SU-DHL-6 (cell line): ENCODE measurements at regions not wholly inside any gene's neighbourhood (a gene's known extent, or its start where the extent isn't known, plus 50 kb on each side); places are given as distances from the start of the nearest gene placed in this dataset.

ENCODE experiments used
- H2AFZ ChIP-seq: fragments of 200-600 bp; sonication (generic); 2 replicates; pipeline ENCODE4 v1.6.1; 2014; ENCODE audit warnings: low read depth, mild to moderate bottlenecking, moderate library complexity, mixed read lengths, antibody characterized with exemption, low read length; ENCODE audit not compliant: severe bottlenecking
- H3F3A ChIP-seq: fragments of 200-600 bp; shearing (Covaris generic); 2 replicates; pipeline ENCODE4 v1.6.0; 2016; ENCODE audit warnings: antibody characterized with exemption, mild to moderate bottlenecking; ENCODE audit not compliant: insufficient read depth
- H3K27ac ChIP-seq: fragments of 200-600 bp; sonication (generic); 2 replicates; pipeline ENCODE4 v1.5.1; 2016; ENCODE audit warnings: low read depth, mild to moderate bottlenecking, low read length, moderate library complexity, mixed read lengths
- H3K27me3 ChIP-seq: fragments of 200-600 bp; sonication (generic), shearing (Covaris generic); 2 replicates; pipeline ENCODE4 v1.6.0; 2014; ENCODE audit warnings: mild to moderate bottlenecking, low read length
- H3K36me3 ChIP-seq: fragments of 200-600 bp; sonication (generic); 2 replicates; pipeline ENCODE4 v1.6.1; 2014; ENCODE audit warnings: mild to moderate bottlenecking, low read length, mixed read lengths
- H3K4me2 ChIP-seq: fragments of 300-600, 200-600 bp; shearing (Covaris generic), sonication (generic); 2 replicates; pipeline ENCODE4 v1.6.0; 2014; ENCODE audit warnings: low read length, low read depth, mild to moderate bottlenecking; ENCODE audit not compliant: poor library complexity, severe bottlenecking
- H3K4me3 ChIP-seq: fragments of 200-600 bp; sonication (generic); 2 replicates; pipeline ENCODE4 v1.5.1; 2014; ENCODE audit warnings: antibody characterized with exemption, low read length, mild to moderate bottlenecking, mixed read lengths; ENCODE audit not compliant: insufficient read depth, poor library complexity, severe bottlenecking
- H3K79me2 ChIP-seq: fragments of 200-600 bp; sonication (generic); 2 replicates; pipeline ENCODE4 v1.6.1; 2014; ENCODE audit warnings: mild to moderate bottlenecking, low read length, moderate library complexity; ENCODE audit not compliant: insufficient read depth
- H3K9ac ChIP-seq: fragments of 200-600 bp; sonication (generic); 2 replicates; pipeline ENCODE4 v1.7.0; 2014; ENCODE audit warnings: mild to moderate bottlenecking, low read length
- H3K9me2 ChIP-seq: fragments of 200-600 bp; sonication (generic); replicated peaks from 2 replicates; pipeline ENCODE4 v1.6.1; 2014; ENCODE audit warnings: low read length; ENCODE audit not compliant: insufficient read depth
- H3K9me3 ChIP-seq: fragments of 200-600 bp; sonication (generic); 2 replicates; pipeline ENCODE4 v1.6.1; 2014; ENCODE audit warnings: low read length, mixed read lengths; ENCODE audit not compliant: insufficient read depth
- H4K20me1 ChIP-seq: fragments of 200-600 bp; sonication (generic); 2 replicates; pipeline ENCODE4 v1.6.1; 2014; ENCODE audit warnings: low read depth, mild to moderate bottlenecking, antibody characterized with exemption, low read length, moderate library complexity, mixed read lengths
- EZH2phosphoT487 ChIP-seq: fragments of 200-600 bp; sonication (generic), shearing (Covaris generic); conservative IDR thresholded peaks from 2 replicates; pipeline ENCODE4 v1.6.1; 2018; ENCODE audit warnings: mild to moderate bottlenecking, antibody characterized with exemption, low read length, moderate library complexity, mixed read lengths
- TF ChIP-seq, protein P1 (sequence below): fragments of 200-600 bp; sonication (generic); IDR thresholded peaks from one replicate; pipeline ENCODE4 v1.5.1; 2017; ENCODE audit warnings: antibody characterized with exemption, mild to moderate bottlenecking, low read length, moderate library complexity; ENCODE audit not compliant: insufficient read depth, poor library complexity, severe bottlenecking

DNA sequence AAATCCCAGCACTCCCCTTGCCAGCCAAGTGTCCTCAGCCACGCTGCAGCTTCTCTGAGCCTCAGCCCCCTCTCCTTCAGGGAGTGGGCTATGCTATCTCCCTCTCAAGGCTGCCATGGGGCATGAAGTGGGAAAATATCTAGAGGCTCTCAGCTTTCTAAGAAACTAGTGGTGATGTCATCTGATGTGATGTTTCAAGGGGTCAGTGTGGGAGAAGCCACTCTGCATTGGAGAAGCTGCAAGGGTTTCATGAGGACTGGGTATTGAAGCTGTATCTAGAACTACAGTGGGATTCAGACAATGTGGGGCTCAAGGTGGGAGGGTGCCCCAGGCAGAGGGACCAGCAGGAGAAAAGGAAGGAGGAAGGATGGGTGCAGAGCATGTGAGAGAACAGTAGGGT, 210.2 kb downstream of the TLE3 start:
- no peak overlapping the region for H3K4me2 ChIP-seq
- no peaks in the 10 kb centered on the region for H3K9me3 ChIP-seq
- no peaks in the 10 kb centered on the region for H3K9me2 ChIP-seq
- H3F3A ChIP-seq, result no peaks in the 10 kb centered on the region
- H3K9ac ChIP-seq, result no peak overlapping the region
- no peak overlapping the region for H3K4me3 ChIP-seq
- H2AFZ ChIP-seq, result no peak overlapping the region
- H3K79me2 ChIP-seq, result no peaks in the 10 kb centered on the region
- no peaks in the 10 kb centered on the region for H4K20me1 ChIP-seq
- no peaks in the 10 kb centered on the region for H3K27me3 ChIP-seq
- no peaks in the 10 kb centered on the region for H3K36me3 ChIP-seq
- no peak for TF ChIP-seq EZH2phosphoT487
- TF ChIP-seq, protein P1, sequence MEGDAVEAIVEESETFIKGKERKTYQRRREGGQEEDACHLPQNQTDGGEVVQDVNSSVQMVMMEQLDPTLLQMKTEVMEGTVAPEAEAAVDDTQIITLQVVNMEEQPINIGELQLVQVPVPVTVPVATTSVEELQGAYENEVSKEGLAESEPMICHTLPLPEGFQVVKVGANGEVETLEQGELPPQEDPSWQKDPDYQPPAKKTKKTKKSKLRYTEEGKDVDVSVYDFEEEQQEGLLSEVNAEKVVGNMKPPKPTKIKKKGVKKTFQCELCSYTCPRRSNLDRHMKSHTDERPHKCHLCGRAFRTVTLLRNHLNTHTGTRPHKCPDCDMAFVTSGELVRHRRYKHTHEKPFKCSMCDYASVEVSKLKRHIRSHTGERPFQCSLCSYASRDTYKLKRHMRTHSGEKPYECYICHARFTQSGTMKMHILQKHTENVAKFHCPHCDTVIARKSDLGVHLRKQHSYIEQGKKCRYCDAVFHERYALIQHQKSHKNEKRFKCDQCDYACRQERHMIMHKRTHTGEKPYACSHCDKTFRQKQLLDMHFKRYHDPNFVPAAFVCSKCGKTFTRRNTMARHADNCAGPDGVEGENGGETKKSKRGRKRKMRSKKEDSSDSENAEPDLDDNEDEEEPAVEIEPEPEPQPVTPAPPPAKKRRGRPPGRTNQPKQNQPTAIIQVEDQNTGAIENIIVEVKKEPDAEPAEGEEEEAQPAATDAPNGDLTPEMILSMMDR, result no peak
- no peak overlapping the region for H3K27ac ChIP-seq

DNA sequence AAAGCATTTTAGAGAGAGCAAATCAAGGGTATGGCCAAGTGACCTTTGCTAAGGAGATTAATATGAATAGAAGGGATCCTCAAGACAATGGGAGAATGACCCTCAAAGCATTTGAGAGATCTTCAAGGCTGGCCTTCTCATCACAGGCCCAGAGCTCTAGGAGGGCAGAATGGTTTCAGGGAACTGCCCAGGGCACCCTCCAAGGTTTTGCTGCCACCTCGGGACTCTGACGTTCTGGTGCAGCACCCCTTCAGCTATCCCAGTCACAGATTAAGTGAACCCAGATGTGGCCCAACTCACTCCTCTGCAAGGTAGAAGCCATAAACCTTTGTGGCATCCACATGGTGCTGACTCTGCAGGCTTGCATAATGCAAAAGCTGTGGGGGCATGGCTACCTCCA, 209.3 kb downstream of the TLE3 start:
- Histone ChIP-seq H3K9ac (no peak overlapping the region), H3K4me3 (no peak overlapping the region), H3F3A (no peaks in the 10 kb centered on the region), H3K36me3 (no peaks in the 10 kb centered on the region), H4K20me1 (no peaks in the 10 kb centered on the region), H3K79me2 (no peaks in the 10 kb centered on the region), H3K27ac (no peak overlapping the region), H3K9me3 (no peaks in the 10 kb centered on the region), H3K4me2 (no peak overlapping the region), H3K27me3 (no peaks in the 10 kb centered on the region), H2AFZ (no peak overlapping the region), H3K9me2 (no peaks in the 10 kb centered on the region)
- TF ChIP-seq EZH2phosphoT487, result no peak

DNA sequence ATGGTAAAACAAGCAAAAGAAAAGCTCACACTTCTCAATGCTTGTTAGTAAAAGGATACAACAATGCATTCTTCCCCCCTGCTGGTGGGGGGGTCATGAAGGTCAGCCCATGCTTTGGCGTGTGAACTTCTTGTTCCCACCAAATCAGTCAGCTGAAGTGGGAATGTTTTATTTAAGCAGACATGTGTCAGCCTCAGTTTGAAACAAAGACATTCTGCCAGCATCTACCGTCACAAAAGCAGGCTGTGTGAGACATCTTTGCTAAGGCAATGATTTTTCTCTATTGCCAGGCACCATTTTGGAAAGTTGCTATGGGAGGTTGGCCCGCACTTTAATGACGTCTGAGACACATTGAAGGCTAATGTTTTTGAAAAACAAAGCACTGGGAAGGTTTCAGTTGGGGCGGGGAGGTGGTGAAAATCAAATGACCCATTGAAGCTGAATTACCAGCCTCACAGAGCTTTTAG, 206.6 kb downstream of the TLE3 start:
- no peaks in the 10 kb centered on the region for H3F3A ChIP-seq
- H4K20me1 ChIP-seq, result no peaks in the 10 kb centered on the region
- TF ChIP-seq EZH2phosphoT487, result no peak
- TF ChIP-seq, protein P1, result no peak
- H3K9ac ChIP-seq, result no peak overlapping the region
- no peak overlapping the region for H3K4me3 ChIP-seq
- H3K9me3 ChIP-seq, result no peaks in the 10 kb centered on the region
- H3K9me2 ChIP-seq, result no peaks in the 10 kb centered on the region
- no peaks in the 10 kb centered on the region for H3K36me3 ChIP-seq
- H3K27me3 ChIP-seq, result no peaks in the 10 kb centered on the region
- no peaks in the 10 kb centered on the region for H3K79me2 ChIP-seq
- H3K27ac ChIP-seq, result no peak overlapping the region
- no peak overlapping the region for H2AFZ ChIP-seq
- no peak overlapping the region for H3K4me2 ChIP-seq

DNA sequence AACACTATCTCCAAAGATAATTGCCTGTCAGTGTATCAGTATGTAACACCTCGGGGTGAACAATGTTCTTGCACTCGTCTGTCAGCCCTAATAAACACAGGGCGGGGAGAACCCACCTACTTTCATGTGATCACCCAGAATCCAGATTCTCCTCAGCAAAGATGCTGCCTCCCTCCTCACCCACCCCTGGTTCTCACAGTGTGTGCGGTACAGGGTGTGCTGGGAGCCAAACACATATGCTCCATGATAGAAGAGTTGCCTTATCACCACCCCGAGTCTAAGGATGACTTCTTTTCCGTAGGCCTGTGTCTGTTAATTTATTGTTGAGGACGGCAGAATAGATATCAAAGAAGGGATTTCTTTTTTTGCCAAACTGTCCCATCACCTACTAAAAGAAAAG, 206.1 kb downstream of the TLE3 start:
- Histone ChIP-seq H3K27ac (no peak overlapping the region), H3F3A (no peaks in the 10 kb centered on the region), H3K9ac (no peak overlapping the region), H3K4me2 (no peak overlapping the region), H2AFZ (no peak overlapping the region), H3K79me2 (no peaks in the 10 kb centered on the region), H3K9me3 (no peaks in the 10 kb centered on the region), H3K27me3 (no peaks in the 10 kb centered on the region), H4K20me1 (no peaks in the 10 kb centered on the region), H3K4me3 (no peak overlapping the region), H3K36me3 (no peaks in the 10 kb centered on the region), H3K9me2 (no peaks in the 10 kb centered on the region)
- TF ChIP-seq, protein P1, result no peak
- TF ChIP-seq EZH2phosphoT487, result no peak
